A673 (cell line): ENCODE measurements at regions not wholly inside any gene's neighbourhood (a gene's known extent, or its start where the extent isn't known, plus 50 kb on each side); places are given as distances from the start of the nearest gene placed in this dataset.

ENCODE experiments used
- CTCF ChIP-seq: fragments of 300-800, 200-600 bp; sonication (generic); conservative IDR thresholded peaks from 2 replicates; pipeline ENCODE4 v1.5.1; 2017; ENCODE audit warnings: low read depth, mild to moderate bottlenecking, antibody characterized with exemption, low read length, moderate library complexity, mixed read lengths
- EZH2 ChIP-seq: fragments of 200-600 bp; sonication (generic); IDR thresholded peaks from 2 replicates; pipeline ENCODE4 v1.6.1; 2017; ENCODE audit warnings: borderline replicate concordance, low read depth, mild to moderate bottlenecking, mixed read lengths, antibody characterized with exemption, low read length; ENCODE audit not compliant: poor library complexity, severe bottlenecking

GRCh38 chr7:155401231-155401630 lies 56.7 kb upstream of the EN2 start:
- TF ChIP-seq CTCF = no peak
- no peak for TF ChIP-seq EZH2
